Kidney (tissue), 13 donors: ENCODE measurements at regions not wholly inside any gene's neighbourhood (a gene's known extent, or its start where the extent isn't known, plus 50 kb on each side); places are given as distances from the start of the nearest gene placed in this dataset.

Experiments
- DNase-seq, 5 donors: peaks; one replicate each; pipeline ENCODE4 v3.0.0-alpha.2; 2013 to 2020
- FAIRE-seq: peaks from 2 replicates; lab custom pipeline; 2012; peaks lifted over from hg19 to GRCh38; lab: Jason Lieb, UNC
- H3K27ac ChIP-seq, 2 donors: one replicate each; pipeline ENCODE4 v1.7.0; 2013; ENCODE audit warnings: low read depth in 2 of 2, low read length in 2 of 2, inconsistent platforms in 1 of 2
- H3K27me3 ChIP-seq: one replicate; pipeline ENCODE4 v1.7.1; 2013; ENCODE audit warnings: low read length, inconsistent platforms; ENCODE audit not compliant: control insufficient read depth, insufficient read depth
- H3K36me3 ChIP-seq, 3 donors: one replicate each; pipeline versions ENCODE4 v1.7.0 to v1.7.1; 2013; ENCODE audit warnings: low read length in 3 of 3, control low read depth in 1 of 3, inconsistent platforms in 1 of 3; ENCODE audit not compliant: insufficient read depth in 3 of 3, control insufficient read depth in 2 of 3
- H3K4me1 ChIP-seq, 3 donors: one replicate each; pipeline versions ENCODE4 v1.7.0 to v1.7.1; 2013; ENCODE audit warnings: low read length in 3 of 3, inconsistent platforms in 1 of 3, low read depth in 1 of 3; ENCODE audit not compliant: control insufficient read depth in 2 of 3, insufficient read depth in 2 of 3
- H3K4me3 ChIP-seq, 3 donors: one replicate each; pipeline versions ENCODE4 v1.7.0 to v1.8.1; 2013; ENCODE audit warnings: low read length in 3 of 3, control low read depth in 1 of 3, inconsistent platforms in 1 of 3
- H3K9ac ChIP-seq, 3 donors: one replicate each; pipeline versions ENCODE4 v1.7.0 to v1.7.1; 2013; ENCODE audit warnings: low read length in 3 of 3, control low read depth in 1 of 3, inconsistent platforms in 1 of 3
- H3K9me3 ChIP-seq, 3 donors: one replicate each; pipeline versions ENCODE4 v1.7.0 to v1.7.1; 2013; ENCODE audit warnings: low read length in 3 of 3, control low read depth in 1 of 3, inconsistent platforms in 1 of 3; ENCODE audit not compliant: control insufficient read depth in 2 of 3, insufficient read depth in 1 of 3
- CTCF ChIP-seq: IDR thresholded peaks from 3 replicates; pipeline ENCODE4 v1.5.1; 2012; ENCODE audit warnings: mild to moderate bottlenecking, moderate library complexity, borderline replicate concordance; ENCODE audit not compliant: insufficient read depth; ENCODE audit errors: extremely low read depth
- intact Hi-C: fragments of 100-400 bp; cut with DNase I; formaldehyde crosslinking; loops from one replicate; pipeline ENCODE4 v1.11.1; 2022
- donor health status: control.
- donor health status: control.
- donor health status: control.
- donor health status: control.
- donor health status: control.
- donor health status: DM: yes; HTN: yes; CAD: no.
- donor health status: Normal renal cell carcinoma (clear cell type).

GRCh38 chr5:98424681-98425450, 348.6 kb upstream of the RGMB start:
- Histone ChIP-seq H3K9me3 (no peaks in the 10 kb centered on the region), H3K4me3 (no peak overlapping the region), H3K4me1 (no peaks in the 10 kb centered on the region), H3K9ac (no peak overlapping the region), H3K36me3 (no peaks in the 10 kb centered on the region), H3K27me3 (no peaks in the 10 kb centered on the region), H3K27ac (no peak overlapping the region)
- FAIRE-seq (no peak), DNase-seq (peak in 4 of 5 donors; percentile 52 to 81 (median 74))
- no peak for TF ChIP-seq CTCF
- intact Hi-C loops = no loop called here

GRCh38 chr5:98425640-98426039, 347.8 kb upstream of the RGMB start:
- Histone ChIP-seq H3K9me3 (no peaks in the 10 kb centered on the region), H3K9ac (no peak overlapping the region), H3K4me3 (no peak overlapping the region), H3K27me3 (no peaks in the 10 kb centered on the region), H3K4me1 (no peaks in the 10 kb centered on the region), H3K36me3 (no peaks in the 10 kb centered on the region), H3K27ac (no peak overlapping the region)
- FAIRE-seq (no peak), DNase-seq (peak in 1 of 5 donors; percentile 3)
- intact Hi-C loops = no loop called here
- TF ChIP-seq CTCF = no peak

- FAIRE-seq (no peak), DNase-seq (peak in 2 of 5 donors; percentile 12 to 75)
- TF ChIP-seq CTCF = no peak
- intact Hi-C loops = no loop called here
- Histone ChIP-seq H3K36me3 (no peaks in the 10 kb centered on the region), H3K9ac (no peak overlapping the region), H3K4me3 (no peak overlapping the region), H3K27ac (no peak overlapping the region), H3K9me3 (no peaks in the 10 kb centered on the region), H3K27me3 (no peaks in the 10 kb centered on the region), H3K4me1 (no peaks in the 10 kb centered on the region)
Observed at GRCh38 chr5:98428806-98429205, 344.7 kb upstream of the RGMB start.

GRCh38 chr5:98432378-98432777, 341.1 kb upstream of the RGMB start:
- Histone ChIP-seq H3K9me3 (no peaks in the 10 kb centered on the region), H3K27me3 (no peaks in the 10 kb centered on the region), H3K27ac (no peak overlapping the region), H3K4me3 (no peak overlapping the region), H3K4me1 (no peaks in the 10 kb centered on the region), H3K9ac (no peak overlapping the region), H3K36me3 (no peaks in the 10 kb centered on the region)
- intact Hi-C loops = no loop called here
- FAIRE-seq (no peak), DNase-seq (no peak)
- TF ChIP-seq CTCF = no peak
